Renal cortical epithelial cell (primary cell): ENCODE measurements at regions not wholly inside any gene's neighbourhood (a gene's known extent, or its start where the extent isn't known, plus 50 kb on each side); places are given as distances from the start of the nearest gene placed in this dataset.
A peak's percentile ranks its signal among the peaks of the same experiment; 100 is the strongest.

ENCODE experiments used
- DNase-seq: peaks from one replicate; pipeline ENCODE4 v3.0.0-alpha.2; 2011; ENCODE audit warnings: low read depth

DNA sequence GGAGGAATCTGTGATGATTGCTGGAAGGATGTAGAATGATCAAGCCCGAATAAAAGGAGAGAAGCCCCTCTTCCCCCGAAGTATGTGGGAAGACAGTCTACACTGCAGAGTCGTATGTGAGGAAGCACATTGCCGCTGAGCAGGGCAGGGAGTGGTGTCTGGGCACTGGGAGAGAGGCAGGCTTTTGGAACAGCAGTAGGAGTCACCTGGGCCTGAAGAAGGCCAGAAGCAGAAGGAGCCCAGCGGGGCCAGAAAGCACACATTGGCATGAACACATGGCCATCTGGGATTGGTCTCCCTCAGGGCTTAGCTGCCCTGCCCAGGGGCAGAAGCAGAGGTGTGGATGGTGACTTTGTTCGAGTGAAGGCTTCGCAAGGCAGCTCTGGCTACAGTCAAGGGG is 162.8 kb downstream of the ERCC6L2 start:
- DNase-seq, result no peak

DNA sequence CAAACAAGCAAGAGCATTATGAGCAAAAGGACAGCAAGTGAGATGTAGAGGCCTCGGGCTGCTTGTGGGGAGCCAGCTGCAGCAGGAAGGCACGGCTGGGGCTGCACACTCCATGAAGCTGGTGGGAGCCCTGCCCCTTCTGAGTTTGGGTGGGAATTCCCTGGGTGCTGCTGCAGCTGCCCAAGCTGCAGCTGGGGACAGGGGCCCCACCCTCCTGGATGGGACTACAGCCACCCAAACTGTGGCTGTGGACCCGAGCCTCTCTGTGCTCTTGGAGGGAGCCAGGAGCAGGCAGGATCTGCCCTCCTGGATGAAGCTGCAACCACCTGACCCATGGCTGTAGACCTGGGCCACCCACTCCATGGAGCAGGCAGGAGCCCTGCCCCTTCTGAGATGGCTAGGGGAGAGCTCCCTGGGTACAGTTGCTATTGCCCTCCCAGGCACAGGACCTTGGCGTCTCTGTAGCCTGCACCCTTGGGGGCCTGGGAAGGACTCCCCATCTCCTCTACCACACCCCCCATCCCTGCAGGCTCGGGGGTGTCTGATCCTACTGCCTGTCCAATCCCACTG is 159.1 kb downstream of the ERCC6L2 start:
- no peak for DNase-seq

DNA sequence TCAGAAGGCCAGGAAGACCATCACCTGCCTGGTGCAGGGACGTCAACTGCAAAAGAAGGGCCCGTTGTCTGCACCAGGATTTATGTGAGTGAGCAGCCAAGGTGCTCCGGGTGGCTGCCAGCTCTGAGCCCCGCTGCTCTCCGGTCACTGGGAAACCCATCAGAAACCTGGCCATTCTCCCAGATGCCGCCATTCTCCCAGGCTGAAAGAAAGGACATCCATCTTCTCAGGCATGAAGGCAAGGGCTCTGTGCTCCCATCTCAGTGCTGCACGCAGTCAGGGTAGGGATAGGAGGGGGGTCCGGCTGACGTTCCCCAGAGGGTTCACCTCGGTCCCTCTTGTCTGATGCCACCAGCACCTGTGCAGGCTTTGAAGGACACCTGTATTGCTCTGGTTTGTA is 158.4 kb downstream of the ERCC6L2 start:
- no peak for DNase-seq

DNA sequence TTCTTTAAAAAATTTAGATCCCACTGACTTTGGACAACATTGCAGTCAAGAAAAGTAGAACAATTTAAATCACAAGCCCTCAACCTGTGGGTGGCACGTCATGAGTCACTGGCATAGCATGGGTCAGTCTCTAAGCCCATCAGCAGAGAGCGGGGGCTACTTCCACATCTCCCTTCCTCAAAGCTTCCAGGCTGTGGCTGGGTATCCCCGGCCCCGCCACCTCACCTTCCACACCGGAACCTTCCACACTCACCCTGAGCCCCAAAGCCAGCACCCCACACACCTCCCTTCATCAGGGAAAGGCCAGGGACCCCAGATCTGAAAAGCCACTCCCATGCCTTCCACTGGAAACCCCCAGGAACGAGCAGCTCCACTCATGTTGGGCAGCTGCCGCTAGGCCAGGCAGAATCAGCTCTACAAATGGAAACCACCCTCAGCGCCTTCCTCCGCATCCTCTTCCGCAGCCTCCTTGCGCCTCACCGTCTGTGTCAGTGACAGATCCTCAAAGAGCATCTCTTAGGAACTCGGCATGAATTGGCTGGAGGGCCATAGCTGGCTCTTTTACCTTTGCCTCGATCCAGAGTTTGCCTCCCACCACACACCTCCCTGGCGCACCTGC is 156.5 kb downstream of the ERCC6L2 start:
- DNase-seq, result no peak

DNA sequence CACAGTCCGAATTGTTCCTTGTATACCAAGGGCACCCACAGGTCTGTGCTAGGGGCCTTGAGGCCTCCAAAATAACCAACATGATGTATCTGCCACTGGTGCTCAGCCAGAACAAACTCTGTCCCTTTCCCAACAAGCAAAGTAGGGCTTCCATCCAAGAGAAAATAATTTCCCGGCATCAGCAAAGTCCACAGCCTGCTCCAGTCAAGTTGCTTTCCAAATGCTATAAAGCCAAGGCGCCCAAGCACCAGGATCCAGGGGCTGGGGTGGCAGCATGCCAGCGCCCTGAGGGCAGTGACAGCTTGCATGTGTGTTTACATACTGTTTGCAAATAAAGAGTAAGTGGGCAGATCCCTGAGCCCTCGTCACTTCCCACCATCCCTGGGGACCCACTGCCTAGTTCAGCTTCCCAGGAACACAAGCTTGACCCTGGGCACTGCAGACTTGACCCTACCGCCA is 155.9 kb downstream of the ERCC6L2 start:
- peak; percentile 61 for DNase-seq

DNA sequence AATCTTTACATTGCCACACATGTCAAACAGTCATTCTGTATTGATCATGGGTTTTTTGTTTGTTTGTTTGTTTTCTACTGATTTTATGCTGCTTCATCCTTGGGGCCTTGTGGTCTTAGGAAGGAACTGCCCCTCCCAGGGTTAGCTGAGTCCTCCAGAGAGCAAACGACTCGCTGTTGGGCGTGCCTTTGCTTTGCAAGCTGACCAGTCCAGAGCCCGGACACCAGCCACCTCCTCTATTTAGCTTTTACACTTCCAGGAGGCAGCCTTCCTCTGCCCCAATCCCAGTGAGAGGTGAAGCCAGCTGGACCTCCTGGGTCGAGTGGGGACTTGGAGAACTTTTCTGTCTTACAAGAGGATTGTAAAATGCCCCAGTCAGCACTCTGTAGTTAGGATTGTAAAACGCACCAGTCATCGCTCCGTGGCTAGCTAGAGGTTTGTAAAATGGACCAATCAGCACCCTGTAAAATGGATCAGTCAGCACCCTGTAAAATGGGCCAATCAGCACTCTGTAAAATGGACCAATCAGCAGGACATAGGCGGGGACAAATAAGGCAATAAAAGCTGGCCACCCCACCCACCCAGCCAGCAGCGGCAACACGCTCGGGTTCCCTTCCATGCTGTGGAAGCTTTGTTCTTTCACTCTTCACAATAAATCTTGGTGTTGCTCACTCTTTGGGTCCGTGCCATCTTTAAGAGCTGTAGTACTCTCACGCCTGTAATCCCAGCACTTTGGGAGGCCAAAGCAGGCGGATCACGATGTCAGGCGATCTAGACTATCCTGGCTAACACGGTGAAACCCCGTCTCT is 154.4 kb downstream of the ERCC6L2 start:
- no peak for DNase-seq

DNA sequence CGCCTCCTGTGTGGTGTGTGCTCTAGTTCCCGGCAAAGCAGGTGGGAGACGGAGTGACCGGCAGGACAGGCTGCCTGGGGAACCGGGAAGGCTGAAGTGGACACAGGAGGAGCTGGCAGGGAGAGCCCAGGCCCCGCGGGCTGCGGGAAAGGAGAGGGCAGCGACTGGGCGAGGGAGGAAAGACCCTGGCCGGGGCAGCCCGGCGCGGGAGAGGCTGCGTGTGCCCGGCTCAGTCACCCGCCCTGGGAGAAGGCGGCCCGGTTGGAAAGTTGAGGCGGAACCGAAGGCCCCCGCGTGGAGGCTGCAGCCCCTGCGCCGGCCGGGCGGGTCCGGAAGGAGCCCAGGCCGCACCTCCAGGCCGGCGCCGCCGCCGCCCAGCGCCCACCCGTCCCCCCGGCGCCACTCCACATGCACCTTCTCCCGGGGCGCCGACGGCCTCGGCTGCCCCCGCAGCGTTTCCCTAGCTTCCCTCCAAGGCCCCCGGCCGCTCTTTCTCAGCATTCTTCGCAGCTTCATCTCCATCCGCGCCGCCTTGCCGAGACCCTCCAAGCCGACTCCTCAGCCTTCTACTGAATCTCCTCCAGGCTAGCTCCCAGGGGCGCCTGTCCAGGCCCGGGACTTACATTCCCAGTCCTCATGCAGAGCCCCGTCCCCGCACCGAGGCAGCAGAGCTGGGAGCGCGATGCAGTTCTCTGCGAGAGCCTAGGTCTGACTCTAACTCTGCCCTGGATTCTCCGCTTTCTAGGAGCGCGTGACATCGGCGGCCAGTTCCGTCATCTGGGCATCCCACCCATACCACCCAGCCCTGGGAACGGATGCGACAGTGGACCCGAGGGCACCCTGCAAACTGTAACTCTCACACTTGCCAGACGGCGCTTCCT is 152.0 kb downstream of the ERCC6L2 start:
- DNase-seq, result no peak

DNA sequence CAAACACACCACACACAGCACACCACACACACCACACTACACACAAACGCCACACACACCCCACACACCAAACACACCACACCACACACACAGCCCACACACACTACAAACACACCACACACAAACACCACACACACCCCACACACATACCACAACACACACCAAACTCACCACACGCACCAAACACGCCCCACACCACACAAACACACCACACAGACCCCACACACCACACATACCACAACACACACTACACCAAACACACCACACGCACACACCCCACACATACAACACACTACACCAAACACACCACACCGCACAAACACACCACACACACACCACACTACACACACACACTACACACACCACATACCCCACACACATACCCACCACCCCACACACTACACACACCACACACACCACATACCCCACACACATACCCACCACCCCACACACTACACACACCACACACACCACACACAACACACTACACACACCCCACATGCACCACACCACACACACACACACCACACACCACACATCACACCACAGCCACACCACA is 151.2 kb downstream of the ERCC6L2 start:
- DNase-seq, result no peak

DNA sequence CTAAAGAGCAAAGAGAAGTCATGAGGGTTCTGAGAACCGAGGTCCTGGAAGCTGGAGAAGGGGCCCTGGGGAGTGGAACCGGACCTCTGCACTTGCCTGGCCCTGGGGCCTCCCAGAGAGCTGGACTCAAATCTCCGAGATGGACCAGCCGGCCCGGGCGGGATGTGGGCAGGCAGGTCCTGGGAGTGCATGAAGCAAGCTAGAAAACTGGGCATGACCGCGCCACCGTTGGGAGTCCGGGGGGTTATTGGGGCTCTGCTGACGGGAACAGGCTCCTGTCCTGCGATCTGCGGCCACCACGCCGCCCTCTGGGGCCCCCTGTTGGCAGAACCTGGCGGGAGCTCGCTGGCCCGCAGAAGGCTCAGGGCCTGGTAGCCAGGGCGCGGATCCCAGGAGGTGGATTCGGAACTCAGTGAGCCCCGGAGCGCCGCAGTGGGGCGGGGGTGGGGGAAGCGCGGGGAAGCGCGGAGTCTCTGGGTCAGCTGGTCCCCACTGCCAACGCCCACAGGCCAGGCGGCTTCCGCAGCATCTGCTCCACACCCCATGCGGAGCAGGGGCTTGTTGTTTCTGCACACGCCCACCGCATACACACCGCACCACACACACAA is 150.6 kb downstream of the ERCC6L2 start:
- DNase-seq, result no peak

DNA sequence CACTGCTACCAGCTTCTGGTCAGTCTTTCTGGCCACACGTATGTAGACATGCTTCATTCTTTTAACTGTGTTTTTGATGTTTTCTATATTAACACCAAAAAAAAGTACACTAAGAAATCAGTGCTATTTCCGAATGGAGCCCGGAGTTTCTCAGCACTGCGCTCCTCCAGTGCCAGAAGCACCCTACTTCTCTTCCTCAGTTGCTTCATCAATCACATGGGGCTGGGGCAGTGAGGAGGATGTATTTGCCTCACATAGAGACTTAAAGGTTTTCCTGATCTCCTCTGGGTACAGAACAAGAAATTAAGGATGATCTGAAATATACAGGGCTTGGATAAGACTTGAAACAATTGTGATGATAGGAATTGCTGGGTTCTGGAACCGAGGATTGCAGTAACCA is 148.0 kb downstream of the ERCC6L2 start:
- no peak for DNase-seq

DNA sequence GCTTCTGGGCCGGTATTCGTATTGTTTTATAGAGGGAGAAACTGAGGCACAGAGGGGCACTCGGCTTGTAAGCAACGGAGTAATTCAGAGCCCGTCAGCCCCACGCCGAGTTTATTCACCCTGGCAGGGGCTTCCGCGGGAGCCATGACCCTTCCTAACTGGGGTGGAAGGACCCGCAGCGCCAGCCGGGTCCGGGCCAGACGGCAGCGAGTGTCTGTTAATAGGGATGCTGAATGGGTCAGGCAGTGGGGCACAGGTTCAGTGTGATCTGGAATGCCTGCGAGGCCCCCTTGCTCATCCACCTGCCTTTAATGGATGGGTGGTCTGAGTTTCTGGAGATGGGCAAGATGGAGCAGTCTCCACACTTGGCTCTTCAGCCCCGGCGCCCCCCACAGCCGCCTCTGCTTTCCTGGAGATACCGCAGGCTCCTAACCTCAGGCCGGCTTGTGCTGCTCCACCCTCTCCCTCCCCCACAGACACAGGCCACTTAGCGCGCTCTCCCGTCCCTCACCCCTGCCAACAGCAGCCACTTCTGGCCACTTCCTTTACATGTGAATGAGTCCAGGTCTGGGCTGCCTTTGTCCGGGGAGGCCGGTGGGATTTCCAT is 147.1 kb downstream of the ERCC6L2 start:
- DNase-seq, result no peak

DNA sequence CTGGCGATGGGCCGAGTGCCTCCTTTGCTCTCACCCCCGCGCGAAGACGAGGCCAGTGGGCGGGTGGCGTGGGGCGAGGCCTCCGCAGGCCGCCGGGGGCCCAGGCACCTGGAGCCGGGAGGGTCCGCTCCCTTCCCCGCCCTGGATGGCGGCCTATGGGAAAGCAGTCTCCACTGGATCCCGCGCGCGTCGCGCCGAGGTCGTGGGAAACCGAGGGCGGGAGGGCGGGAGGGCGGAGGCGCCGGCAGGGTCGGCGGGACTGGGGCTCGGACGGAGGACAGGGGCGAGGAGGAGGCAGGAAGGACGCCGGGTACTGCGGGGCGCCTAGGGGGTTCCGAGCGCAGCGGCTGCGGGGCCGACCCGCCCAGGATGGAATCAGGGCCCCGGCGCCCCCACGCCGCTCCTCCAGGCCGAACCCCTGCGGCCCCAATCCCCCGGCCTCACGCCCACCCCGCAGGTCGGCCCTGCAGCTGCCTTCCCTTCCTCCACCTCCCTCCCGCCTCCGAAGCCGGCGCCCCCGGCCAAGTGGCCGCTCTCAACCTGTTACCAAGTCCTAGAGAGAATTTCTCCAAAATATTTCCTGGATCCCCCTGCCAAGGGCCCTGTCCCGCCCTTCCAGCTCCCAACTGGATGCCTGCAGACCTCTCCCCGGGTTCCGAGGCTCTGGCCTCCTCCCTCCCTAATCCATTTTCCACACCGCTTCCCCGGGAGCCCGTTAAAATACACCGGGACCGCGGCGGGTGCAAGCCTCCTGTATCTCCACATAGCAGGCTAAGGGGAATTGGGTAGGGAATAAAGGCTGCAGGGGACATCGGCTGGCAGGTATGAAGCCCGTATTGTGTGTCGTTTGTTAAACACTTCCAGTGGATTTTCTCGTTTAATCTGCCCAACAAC is 146.3 kb downstream of the ERCC6L2 start:
- no peak for DNase-seq

DNA sequence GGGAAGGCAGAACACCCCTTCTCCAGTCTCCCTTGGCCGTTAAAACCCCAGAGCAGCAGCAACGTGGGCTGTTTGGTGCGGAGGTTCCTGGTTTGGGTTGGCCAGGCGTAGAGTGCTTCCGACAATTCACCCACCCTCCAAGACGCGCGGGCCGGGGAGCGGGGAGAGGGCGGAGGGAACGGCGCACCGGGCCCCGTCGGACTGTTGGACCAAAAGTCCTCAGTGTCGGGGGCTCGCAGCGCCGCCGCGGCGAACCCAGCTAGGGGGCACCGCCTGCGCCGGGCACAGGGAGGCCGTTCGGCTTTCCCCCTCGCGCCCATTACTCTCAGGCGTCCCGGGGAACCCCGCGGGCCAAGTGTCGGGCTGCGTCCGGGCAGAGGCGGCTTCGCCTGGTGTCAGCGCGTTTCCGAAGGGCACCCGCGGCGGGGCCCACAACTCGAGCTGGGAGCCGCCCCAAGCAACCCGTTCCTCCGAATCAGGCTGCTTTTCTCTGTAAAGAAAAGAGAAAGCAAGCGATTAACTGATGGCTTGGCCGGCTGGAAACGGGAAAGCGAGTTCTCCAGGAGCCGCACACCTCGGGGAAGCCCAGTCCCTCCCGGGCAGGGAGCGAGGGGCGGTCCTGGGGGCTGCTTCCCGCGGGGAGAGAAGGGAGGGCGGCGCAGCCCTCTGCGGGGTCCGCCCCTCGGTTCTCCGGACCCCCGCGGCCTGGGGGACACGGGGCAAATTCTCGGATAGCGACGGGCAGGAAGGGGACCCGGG is 145.5 kb downstream of the ERCC6L2 start:
- DNase-seq, result no peak

DNA sequence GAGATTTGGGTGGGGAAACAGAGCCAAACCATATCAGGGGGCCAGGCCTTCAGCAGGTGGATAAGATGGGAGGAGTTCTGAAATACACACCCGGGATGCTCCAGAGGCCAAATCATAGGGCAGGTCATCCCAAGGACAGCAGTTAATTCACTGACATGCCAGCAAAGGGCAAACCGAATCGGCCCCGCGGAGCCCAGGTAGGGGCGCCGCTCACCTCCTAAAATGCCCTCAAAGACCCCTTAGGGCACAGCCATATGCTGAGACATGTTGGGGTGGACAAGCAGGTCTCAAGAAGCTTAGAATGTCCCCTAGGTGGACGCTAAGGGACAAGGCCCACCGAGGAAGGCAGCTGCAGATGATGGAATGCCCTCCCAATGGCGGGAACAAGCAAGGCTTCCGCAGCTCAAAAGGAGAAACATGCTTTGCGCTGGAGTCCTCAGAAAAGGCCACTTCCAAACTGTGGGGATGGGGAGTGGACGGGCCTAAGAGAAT is 144.9 kb downstream of the ERCC6L2 start:
- no peak for DNase-seq
